CD8-positive, alpha-beta memory T cell (primary cell): ENCODE measurements at regions not wholly inside any gene's neighbourhood (a gene's known extent, or its start where the extent isn't known, plus 50 kb on each side); places are given as distances from the start of the nearest gene placed in this dataset.

Experiments used
- CTCF ChIA-PET: fragments of 350-600 bp; sonication (Branson Sonifier 250); formaldehyde crosslinking; loops from one replicate; lab custom pipeline; 2021; ENCODE audit warnings: antibody characterized with exemption; lab: Charles Lee
- POLR2A ChIA-PET: fragments of 350-600 bp; sonication (Branson Sonifier 250); formaldehyde crosslinking; loops from one replicate; lab custom pipeline; 2021; ENCODE audit warnings: antibody characterized with exemption; lab: Charles Lee
- DNase-seq, 5 donors: peaks; one replicate each; pipeline versions ENCODE4 v3.0.0 to v3.0.0-alpha.2; 2020 to 2022; ENCODE audit warnings: mixed read lengths in 1 of 5
- H3K27ac ChIP-seq: one replicate; pipeline ENCODE4 v1.7.0; 2013; ENCODE audit warnings: low read depth, mild to moderate bottlenecking, low read length, moderate library complexity
- H3K27me3 ChIP-seq: 2 replicates; pipeline ENCODE4 v1.7.0; 2013; ENCODE audit warnings: low read length, mild to moderate bottlenecking; ENCODE audit not compliant: insufficient read depth, poor library complexity, severe bottlenecking
- H3K36me3 ChIP-seq: 2 replicates; pipeline ENCODE4 v1.7.0; 2013; ENCODE audit warnings: mild to moderate bottlenecking, low read length, moderate library complexity; ENCODE audit not compliant: insufficient read depth
- H3K4me1 ChIP-seq: 2 replicates; pipeline ENCODE4 v1.7.0; 2013; ENCODE audit warnings: mild to moderate bottlenecking, low read length, moderate library complexity; ENCODE audit not compliant: insufficient read depth
- H3K4me3 ChIP-seq: 2 replicates; pipeline ENCODE4 v1.7.0; 2013; ENCODE audit warnings: mild to moderate bottlenecking, low read length
- H3K9me3 ChIP-seq: 2 replicates; pipeline ENCODE4 v1.7.0; 2013; ENCODE audit warnings: mild to moderate bottlenecking, low read length
- H3K27ac Mint-ChIP-seq, 8 donors: one replicate each; pipeline ENCODE4 v1.8.0; 2020 to 2021; ENCODE audit warnings: mixed read lengths in 8 of 8, mild to moderate bottlenecking in 6 of 8, inconsistent platforms in 3 of 8, moderate library complexity in 3 of 8
- H3K27me3 Mint-ChIP-seq, 2 donors: one replicate each; pipeline ENCODE4 v1.8.0; 2020 to 2021; ENCODE audit warnings: mixed read lengths in 2 of 2, mild to moderate bottlenecking in 1 of 2, moderate library complexity in 1 of 2
- H3K36me3 Mint-ChIP-seq, 3 donors: one replicate each; pipeline ENCODE4 v1.8.0; 2020 to 2021; ENCODE audit warnings: mixed read lengths in 3 of 3, inconsistent platforms in 1 of 3, mild to moderate bottlenecking in 1 of 3
- H3K4me1 Mint-ChIP-seq, 3 donors: one replicate each; pipeline ENCODE4 v1.8.0; 2020 to 2021; ENCODE audit warnings: mixed read lengths in 3 of 3, inconsistent platforms in 1 of 3, mild to moderate bottlenecking in 1 of 3
- H3K4me3 Mint-ChIP-seq, 7 donors: one replicate each; pipeline ENCODE4 v1.8.0; 2020 to 2021; ENCODE audit warnings: mixed read lengths in 7 of 7, mild to moderate bottlenecking in 6 of 7, moderate library complexity in 4 of 7, inconsistent platforms in 2 of 7
- H3K9me3 Mint-ChIP-seq, 5 donors: one replicate each; pipeline ENCODE4 v1.8.0; 2020 to 2022; ENCODE audit warnings: mixed read lengths in 5 of 5, mild to moderate bottlenecking in 3 of 5, moderate library complexity in 2 of 5, inconsistent platforms in 1 of 5

- peak in 1 of 5 donors; percentile 6 for DNase-seq
- Mint-ChIP-seq H3K4me1 (peaks cover 13 to 17% (median 15%) of the 10 kb centered on the region in 3 donors), H3K27me3 (peaks cover 71 to 87% of the 10 kb centered on the region in 2 donors), H3K4me3 (peak overlapping the region; percentile 70 to 83 (median 76)), H3K36me3 (no peaks in the 10 kb centered on the region), H3K27ac (no peak overlapping the region), H3K9me3 (peaks cover 0 to 10% (median 9%) of the 10 kb centered on the region in 5 donors)
- no peaks in the 10 kb centered on the region for H3K9me3 ChIP-seq
- H3K27ac ChIP-seq, result no peak overlapping the region
- ChIA-PET POLR2A (no interaction called here), CTCF (interaction anchor here (1.3 kb wide), 1 partner anchor 54 kb away, joined by 4 read pairs; the partner anchor contains the start of gene ZNF638)
- H3K4me1 ChIP-seq, result peaks cover 20% of the 10 kb centered on the region
- peaks cover 28% of the 10 kb centered on the region for H3K27me3 ChIP-seq
- H3K4me3 ChIP-seq, result no peak overlapping the region
- H3K36me3 ChIP-seq, result no peaks in the 10 kb centered on the region
These were observed 50.7 kb upstream of the PAIP2B start for GRCh38 chr2:71277536-71278103.

- Histone ChIP-seq H3K27me3 (peaks cover 28% of the 10 kb centered on the region), H3K36me3 (no peaks in the 10 kb centered on the region), H3K4me3 (peak overlapping the region; percentile 59), H3K4me1 (peaks cover 20% of the 10 kb centered on the region), H3K9me3 (no peaks in the 10 kb centered on the region), H3K27ac (no peak overlapping the region)
- Mint-ChIP-seq H3K4me1 (peaks cover 13 to 17% (median 15%) of the 10 kb centered on the region in 3 donors), H3K27me3 (peaks cover 73 to 88% of the 10 kb centered on the region in 2 donors), H3K9me3 (peaks cover 0 to 10% (median 9%) of the 10 kb centered on the region in 5 donors), H3K4me3 (peak overlapping the region; percentile 70 to 83 (median 76)), H3K27ac (no peak overlapping the region), H3K36me3 (no peaks in the 10 kb centered on the region)
- ChIA-PET POLR2A (interaction anchor here (1.5 kb wide), 1 partner anchor 50 kb away, joined by 6 read pairs; the partner anchor contains the start of gene PAIP2B), CTCF (interaction anchor here (1.3 to 1.4 kb wide), 2 partner anchors 22 to 54 kb away, joined by 4 read pairs; partner anchors contain the start of gene ZNF638)
- no peak for DNase-seq
These were observed 50.2 kb upstream of the PAIP2B start for GRCh38 chr2:71277147-71277475.

- H3K27me3 Mint-ChIP-seq, result peaks cover 74 to 89% of the 10 kb centered on the region in 2 donors
- DNase-seq, result peak; percentile 62 to 87 (median 72)
- Histone ChIP-seq H3K27me3 (peaks cover 28% of the 10 kb centered on the region), H3K4me3 (peak overlapping the region; percentile 59), H3K9me3 (no peaks in the 10 kb centered on the region), H3K36me3 (no peaks in the 10 kb centered on the region), H3K4me1 (peaks cover 20% of the 10 kb centered on the region), H3K27ac (no peak overlapping the region)
- H3K4me1 Mint-ChIP-seq, result peaks cover 13 to 17% (median 15%) of the 10 kb centered on the region in 3 donors
- ChIA-PET CTCF (interaction anchor here (1.3 to 1.4 kb wide), 2 partner anchors 23 to 55 kb away, joined by 4 read pairs; partner anchors contain the start of gene ZNF638), POLR2A (interaction anchor here (1.5 kb wide), 1 partner anchor 49 kb away, joined by 6 read pairs; the partner anchor contains the start of gene PAIP2B)
- peak overlapping the region; percentile 70 to 83 (median 76) for H3K4me3 Mint-ChIP-seq
- no peaks in the 10 kb centered on the region for H3K36me3 Mint-ChIP-seq
- H3K9me3 Mint-ChIP-seq, result peaks cover 0 to 10% (median 9%) of the 10 kb centered on the region in 5 donors
- H3K27ac Mint-ChIP-seq, result peak overlapping the region in 1 of 8 donors; percentile 54
These were observed 49.6 kb upstream of the PAIP2B start for GRCh38 chr2:71276311-71277146.
